ENCODE measurements at regions not wholly inside any gene's neighbourhood (a gene's known extent, or its start where the extent isn't known, plus 50 kb on each side); places are given as distances from the start of the nearest gene placed in this dataset.

DNA sequence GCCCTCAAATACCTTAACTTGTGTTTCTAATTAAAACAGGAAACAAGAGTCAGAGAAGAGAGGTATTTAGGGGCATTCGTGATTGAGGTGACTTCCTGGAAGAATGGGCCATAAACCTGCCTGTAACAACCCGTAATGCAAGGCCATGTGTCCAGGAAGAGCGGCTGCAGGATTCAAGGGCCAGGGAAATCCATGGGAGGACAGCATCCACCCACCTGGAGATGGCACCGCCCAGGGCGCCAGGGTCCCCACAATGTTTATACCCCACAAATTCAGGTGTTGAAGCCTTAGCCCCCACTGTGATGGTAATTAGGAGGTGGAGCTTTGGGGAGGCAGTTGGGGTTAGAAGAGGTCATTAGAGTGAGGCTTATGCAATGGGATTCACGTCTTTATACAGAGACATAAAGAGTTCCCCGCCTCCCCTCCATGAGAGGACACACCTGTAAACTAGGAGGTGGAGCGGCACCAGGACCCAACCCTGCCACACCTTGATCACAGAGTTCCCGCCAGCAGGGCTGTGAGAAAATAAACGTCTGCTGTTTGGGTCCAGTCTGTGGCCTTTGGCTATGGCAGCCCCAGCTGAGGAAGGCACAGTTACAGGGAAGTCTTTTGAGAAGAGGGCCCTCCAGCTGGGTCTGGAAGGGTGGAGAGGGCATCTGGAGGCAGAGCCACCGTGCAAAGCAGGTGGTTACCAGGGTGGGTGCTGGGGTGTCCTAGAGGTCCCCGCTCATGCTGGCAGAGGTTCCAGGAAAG, 1394.3 kb downstream of the TBC1D22A start:
- Mint-ChIP-seq H3K27me3 (ENCODE audit: low read depth) (peaks cover 6% of the 10 kb centered on the region), H3K4me1 (ENCODE audit: low read depth) (no peaks in the 10 kb centered on the region), H3K4me3 (no peak overlapping the region), H3K9me3 (no peaks in the 10 kb centered on the region), H3K27ac (no peak overlapping the region), H3K36me3 (ENCODE audit: insufficient read depth in 2 of 2) (no peaks in the 10 kb centered on the region)
- no peak for ATAC-seq (replicated peaks in 1 of 2)
- DNase-seq = no peak

DNA sequence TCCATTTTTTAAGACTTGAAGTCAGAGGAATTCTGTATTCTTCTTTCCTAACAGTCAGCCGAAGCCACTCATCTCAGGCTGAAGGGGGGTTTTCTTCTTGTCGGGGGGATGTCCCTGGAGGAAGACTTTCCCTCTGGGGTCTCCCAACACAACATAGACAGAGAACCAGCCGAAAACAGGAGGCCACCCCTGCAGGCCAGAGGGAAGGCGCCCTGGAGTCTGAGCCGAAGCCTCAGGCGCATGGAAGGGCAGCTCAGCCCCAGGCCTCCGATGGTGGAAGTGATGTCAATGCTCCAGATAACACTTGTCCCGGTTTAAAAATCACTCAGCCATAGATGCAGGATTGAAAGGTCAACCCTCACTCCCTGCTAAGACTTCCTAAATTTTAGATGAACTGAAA, 1393.0 kb downstream of the TBC1D22A start:
- H3K36me3 Mint-ChIP-seq (ENCODE audit: insufficient read depth in 2 of 2) = no peaks in the 10 kb centered on the region

DNA sequence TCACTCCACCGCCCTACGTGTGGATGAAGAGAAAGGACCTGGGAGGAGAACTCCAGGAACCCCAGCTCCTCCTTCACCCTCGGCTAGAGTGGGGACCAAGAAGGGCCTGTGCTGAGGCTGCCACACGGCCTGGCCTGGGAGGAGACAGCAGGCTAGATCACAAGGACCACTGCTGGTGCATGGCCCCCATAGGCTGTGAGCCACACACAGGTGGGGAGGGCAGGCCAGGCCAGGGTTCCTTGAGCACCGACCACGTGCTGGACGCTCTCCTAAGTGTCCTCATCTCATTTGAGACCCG, 1392.4 kb downstream of the TBC1D22A start:
- no peak for ATAC-seq (replicated peaks in 1 of 2)
- H3K27ac Mint-ChIP-seq = no peak overlapping the region

More for the DNA sequence above, 1393.0 kb downstream of the TBC1D22A start:
- ATAC-seq (replicated peaks in 1 of 2) = no peak
- Mint-ChIP-seq H3K27ac (no peak overlapping the region), H3K27me3 (ENCODE audit: low read depth) (no peaks in the 10 kb centered on the region), H3K4me1 (ENCODE audit: low read depth) (no peaks in the 10 kb centered on the region), H3K9me3 (no peaks in the 10 kb centered on the region), H3K4me3 (no peak overlapping the region)
- no peak for DNase-seq

GRCh38 chr22:48154169-48154942, 1391.9 kb downstream of the TBC1D22A start:
- H3K4me1 Mint-ChIP-seq (ENCODE audit: low read depth) = no peaks in the 10 kb centered on the region

More for the DNA sequence above, 1392.4 kb downstream of the TBC1D22A start:
- Mint-ChIP-seq H3K4me1 (ENCODE audit: low read depth) (no peaks in the 10 kb centered on the region), H3K27me3 (ENCODE audit: low read depth) (no peaks in the 10 kb centered on the region), H3K36me3 (ENCODE audit: insufficient read depth in 2 of 2) (no peaks in the 10 kb centered on the region), H3K9me3 (no peaks in the 10 kb centered on the region), H3K4me3 (no peak overlapping the region)
- DNase-seq = no peak

DNA sequence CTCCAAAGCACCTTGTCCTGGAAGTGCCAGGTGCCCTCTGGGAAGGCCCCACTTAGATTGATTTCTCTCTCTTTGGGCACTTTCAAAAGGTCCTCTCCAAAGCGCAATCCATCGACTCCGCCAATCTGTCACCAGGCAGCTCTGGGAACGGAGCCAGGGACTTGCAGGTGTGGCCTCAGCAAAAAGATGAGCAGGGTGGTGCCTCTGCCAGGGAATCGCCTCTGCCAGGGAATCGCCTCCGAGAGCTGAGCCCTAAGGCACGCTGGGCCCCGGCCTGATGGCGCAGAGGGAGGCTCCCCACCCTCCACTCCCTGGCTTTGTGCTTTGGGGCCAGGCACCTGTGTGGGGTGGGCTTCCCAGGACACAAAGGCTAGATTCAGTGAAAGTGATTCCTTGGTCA, 1391.3 kb downstream of the TBC1D22A start:
- ATAC-seq (replicated peaks in 1 of 2) (no peak), DNase-seq (no peak)
- H3K4me1 Mint-ChIP-seq (ENCODE audit: low read depth) = no peaks in the 10 kb centered on the region
- H3K27me3 Mint-ChIP-seq (ENCODE audit: low read depth) = no peaks in the 10 kb centered on the region
- H3K27ac Mint-ChIP-seq = no peak overlapping the region
- H3K4me3 Mint-ChIP-seq = no peak overlapping the region
- no peaks in the 10 kb centered on the region for H3K9me3 Mint-ChIP-seq
- H3K36me3 Mint-ChIP-seq (ENCODE audit: insufficient read depth in 2 of 2) = no peaks in the 10 kb centered on the region

More at GRCh38 chr22:48154169-48154942, 1391.9 kb downstream of the TBC1D22A start:
- H3K9me3 Mint-ChIP-seq = no peaks in the 10 kb centered on the region
- DNase-seq = no peak
- no peak for ATAC-seq (replicated peaks in 1 of 2)
- H3K36me3 Mint-ChIP-seq (ENCODE audit: insufficient read depth in 2 of 2) = no peaks in the 10 kb centered on the region
- H3K27me3 Mint-ChIP-seq (ENCODE audit: low read depth) = no peaks in the 10 kb centered on the region
- no peak overlapping the region for H3K27ac Mint-ChIP-seq
- no peak overlapping the region for H3K4me3 Mint-ChIP-seq

DNA sequence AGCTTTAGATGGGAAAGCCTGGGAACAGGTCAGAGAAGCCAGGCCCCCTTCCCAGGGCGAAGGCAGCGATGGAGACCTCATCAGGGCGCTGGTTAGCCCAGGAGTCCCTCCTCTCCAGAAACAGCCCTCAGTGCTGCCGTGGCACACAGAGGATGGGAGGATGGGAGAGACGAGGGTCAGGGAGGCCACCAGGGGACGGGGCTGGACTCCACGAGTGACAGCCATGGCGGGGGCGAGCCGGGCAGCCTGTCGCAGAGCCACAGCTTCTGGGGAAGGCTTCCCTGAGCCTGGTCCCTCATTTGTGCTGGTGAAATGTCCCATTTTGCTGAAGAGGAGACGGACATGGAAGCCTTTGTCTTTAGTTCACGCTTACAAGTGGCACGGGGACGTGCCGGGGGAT, 1390.5 kb downstream of the TBC1D22A start:
- Mint-ChIP-seq H3K4me1 (ENCODE audit: low read depth) (no peaks in the 10 kb centered on the region), H3K4me3 (no peak overlapping the region), H3K9me3 (no peaks in the 10 kb centered on the region), H3K36me3 (ENCODE audit: insufficient read depth in 2 of 2) (no peaks in the 10 kb centered on the region), H3K27me3 (ENCODE audit: low read depth) (no peaks in the 10 kb centered on the region), H3K27ac (no peak overlapping the region)
- DNase-seq (no peak), ATAC-seq (replicated peaks in 1 of 2) (no peak)

- Mint-ChIP-seq H3K27ac (no peak overlapping the region), H3K4me3 (no peak overlapping the region), H3K9me3 (no peaks in the 10 kb centered on the region), H3K36me3 (ENCODE audit: insufficient read depth in 2 of 2) (no peaks in the 10 kb centered on the region), H3K4me1 (ENCODE audit: low read depth) (no peaks in the 10 kb centered on the region), H3K27me3 (ENCODE audit: low read depth) (no peaks in the 10 kb centered on the region)
- no peak for ATAC-seq (replicated peaks in 1 of 2)
- DNase-seq = no peak
These were observed 1389.8 kb downstream of the TBC1D22A start for GRCh38 chr22:48152164-48152775.

- no peak overlapping the region for H3K27ac Mint-ChIP-seq
- no peaks in the 10 kb centered on the region for H3K36me3 Mint-ChIP-seq (ENCODE audit: insufficient read depth in 2 of 2)
- no peak overlapping the region for H3K4me3 Mint-ChIP-seq
- H3K27me3 Mint-ChIP-seq (ENCODE audit: low read depth) = no peaks in the 10 kb centered on the region
- DNase-seq = no peak
- H3K4me1 Mint-ChIP-seq (ENCODE audit: low read depth) = no peaks in the 10 kb centered on the region
- no peaks in the 10 kb centered on the region for H3K9me3 Mint-ChIP-seq
- ATAC-seq (replicated peaks in 1 of 2) = no peak
These were observed 1389.2 kb downstream of the TBC1D22A start for GRCh38 chr22:48151641-48152040.

GRCh38 chr22:48147831-48148230, 1385.4 kb downstream of the TBC1D22A start:
- H3K36me3 Mint-ChIP-seq (ENCODE audit: insufficient read depth in 2 of 2) = no peaks in the 10 kb centered on the region
- DNase-seq (no peak), ATAC-seq (replicated peaks in 1 of 2) (no peak)
- no peaks in the 10 kb centered on the region for H3K9me3 Mint-ChIP-seq
- no peak overlapping the region for H3K4me3 Mint-ChIP-seq
- peaks cover 9% of the 10 kb centered on the region for H3K27me3 Mint-ChIP-seq (ENCODE audit: low read depth)
- no peaks in the 10 kb centered on the region for H3K4me1 Mint-ChIP-seq (ENCODE audit: low read depth)
- H3K27ac Mint-ChIP-seq = no peak overlapping the region

DNA sequence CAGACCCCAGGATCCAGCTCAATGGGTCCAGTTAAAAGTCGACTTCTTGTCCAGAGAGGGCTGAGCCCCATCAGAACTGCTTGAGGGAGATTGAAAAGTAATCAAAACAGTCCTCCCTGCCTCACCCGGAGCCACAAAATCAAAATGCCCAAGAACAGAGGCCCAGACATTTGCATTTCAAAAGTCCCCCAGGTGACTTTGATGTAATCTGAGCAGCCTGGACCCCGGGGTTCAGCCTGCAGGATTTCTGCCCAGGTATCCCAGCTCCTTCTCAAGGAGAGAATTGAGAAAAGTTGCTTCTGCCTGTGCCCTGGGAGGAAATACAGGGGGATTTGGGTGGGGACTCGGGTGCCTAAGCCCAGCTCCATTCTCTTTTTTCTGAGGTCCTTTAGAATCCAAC, 1385.0 kb downstream of the TBC1D22A start:
- ATAC-seq (replicated peaks in 1 of 2) (no peak), DNase-seq (no peak)
- H3K4me3 Mint-ChIP-seq = no peak overlapping the region
- no peaks in the 10 kb centered on the region for H3K36me3 Mint-ChIP-seq (ENCODE audit: insufficient read depth in 2 of 2)
- no peak overlapping the region for H3K27ac Mint-ChIP-seq
- no peaks in the 10 kb centered on the region for H3K4me1 Mint-ChIP-seq (ENCODE audit: low read depth)
- peaks cover 9% of the 10 kb centered on the region for H3K27me3 Mint-ChIP-seq (ENCODE audit: low read depth)
- H3K9me3 Mint-ChIP-seq = no peaks in the 10 kb centered on the region

GRCh38 chr22:48146426-48146825, 1384.0 kb downstream of the TBC1D22A start:
- Mint-ChIP-seq H3K36me3 (ENCODE audit: insufficient read depth in 2 of 2) (no peaks in the 10 kb centered on the region), H3K27ac (no peak overlapping the region), H3K4me1 (ENCODE audit: low read depth) (no peaks in the 10 kb centered on the region), H3K4me3 (no peak overlapping the region), H3K27me3 (ENCODE audit: low read depth) (peaks cover 9% of the 10 kb centered on the region), H3K9me3 (no peaks in the 10 kb centered on the region)
- DNase-seq (no peak), ATAC-seq (replicated peaks in 1 of 2) (no peak)

DNA sequence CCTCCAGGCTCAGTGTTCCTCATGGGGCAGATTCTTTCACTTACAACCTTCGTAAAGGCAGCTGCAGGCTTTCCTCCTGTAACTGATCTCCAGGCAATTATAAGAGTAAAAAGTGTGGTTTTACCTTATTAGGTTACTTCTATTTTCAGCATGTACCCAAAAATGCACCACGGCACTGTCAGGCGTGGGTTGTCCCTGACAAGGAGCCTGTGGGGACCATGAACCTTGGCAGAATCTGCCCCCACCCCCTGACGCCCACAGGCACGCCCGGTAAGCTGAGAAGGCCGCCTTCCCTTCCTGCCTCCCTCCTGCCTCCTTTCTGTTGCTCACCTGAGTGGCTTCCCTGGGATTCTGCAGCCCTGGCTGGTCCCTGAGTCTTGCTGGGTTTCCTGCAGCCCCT, 1383.3 kb downstream of the TBC1D22A start:
- ATAC-seq (replicated peaks in 1 of 2) (no peak), DNase-seq (no peak)
- Mint-ChIP-seq H3K9me3 (no peaks in the 10 kb centered on the region), H3K27ac (no peak overlapping the region), H3K4me3 (no peak overlapping the region), H3K4me1 (ENCODE audit: low read depth) (no peaks in the 10 kb centered on the region), H3K36me3 (ENCODE audit: insufficient read depth in 2 of 2) (no peaks in the 10 kb centered on the region), H3K27me3 (ENCODE audit: low read depth) (peaks cover 9% of the 10 kb centered on the region)

- no peak overlapping the region for H3K27ac Mint-ChIP-seq
- no peak overlapping the region for H3K4me3 Mint-ChIP-seq
- ATAC-seq (replicated peaks in 1 of 2) (no peak), DNase-seq (no peak)
- peaks cover 9% of the 10 kb centered on the region for H3K27me3 Mint-ChIP-seq (ENCODE audit: low read depth)
- no peaks in the 10 kb centered on the region for H3K9me3 Mint-ChIP-seq
- no peaks in the 10 kb centered on the region for H3K4me1 Mint-ChIP-seq (ENCODE audit: low read depth)
- H3K36me3 Mint-ChIP-seq (ENCODE audit: insufficient read depth in 2 of 2) = no peaks in the 10 kb centered on the region
These were observed 1381.9 kb downstream of the TBC1D22A start for GRCh38 chr22:48144318-48144717.
